Mesothelial cell of epicardium (in vitro differentiated cells): ENCODE measurements at regions not wholly inside any gene's neighbourhood (a gene's known extent, or its start where the extent isn't known, plus 50 kb on each side); places are given as distances from the start of the nearest gene placed in this dataset.

Source experiments
- DNase-seq, 2 experiments: peaks; one replicate each; pipeline ENCODE4 v3.0.0; 2021; ENCODE audit warnings: low spot score in 2 of 2; ENCODE audit not compliant: unreplicated experiment in 2 of 2
- H3K27ac Mint-ChIP-seq: 2 replicates; pipeline ENCODE4 v1.8.0; 2021; ENCODE audit warnings: mixed read lengths
- H3K27me3 Mint-ChIP-seq: 2 replicates; pipeline ENCODE4 v1.8.0; 2021; ENCODE audit warnings: low read depth, mixed read lengths
- H3K36me3 Mint-ChIP-seq: 2 replicates; pipeline ENCODE4 v1.8.0; 2021; ENCODE audit warnings: mixed read lengths
- H3K4me1 Mint-ChIP-seq: 2 replicates; pipeline ENCODE4 v1.8.0; 2021; ENCODE audit warnings: mixed read lengths
- H3K4me3 Mint-ChIP-seq: 2 replicates; pipeline ENCODE4 v1.8.0; 2021; ENCODE audit warnings: mild to moderate bottlenecking, moderate library complexity, mixed read lengths
- H3K9me3 Mint-ChIP-seq: 2 replicates; pipeline ENCODE4 v1.8.0; 2021; ENCODE audit warnings: mixed read lengths
- TF ChIP-seq, protein P1 (sequence below): fragments of 200-600 bp; sonication (generic); IDR thresholded peaks from one replicate; pipeline ENCODE4 v1.5.0; 2021; ENCODE audit warnings: antibody characterized with exemption; ENCODE audit not compliant: unreplicated experiment

DNA sequence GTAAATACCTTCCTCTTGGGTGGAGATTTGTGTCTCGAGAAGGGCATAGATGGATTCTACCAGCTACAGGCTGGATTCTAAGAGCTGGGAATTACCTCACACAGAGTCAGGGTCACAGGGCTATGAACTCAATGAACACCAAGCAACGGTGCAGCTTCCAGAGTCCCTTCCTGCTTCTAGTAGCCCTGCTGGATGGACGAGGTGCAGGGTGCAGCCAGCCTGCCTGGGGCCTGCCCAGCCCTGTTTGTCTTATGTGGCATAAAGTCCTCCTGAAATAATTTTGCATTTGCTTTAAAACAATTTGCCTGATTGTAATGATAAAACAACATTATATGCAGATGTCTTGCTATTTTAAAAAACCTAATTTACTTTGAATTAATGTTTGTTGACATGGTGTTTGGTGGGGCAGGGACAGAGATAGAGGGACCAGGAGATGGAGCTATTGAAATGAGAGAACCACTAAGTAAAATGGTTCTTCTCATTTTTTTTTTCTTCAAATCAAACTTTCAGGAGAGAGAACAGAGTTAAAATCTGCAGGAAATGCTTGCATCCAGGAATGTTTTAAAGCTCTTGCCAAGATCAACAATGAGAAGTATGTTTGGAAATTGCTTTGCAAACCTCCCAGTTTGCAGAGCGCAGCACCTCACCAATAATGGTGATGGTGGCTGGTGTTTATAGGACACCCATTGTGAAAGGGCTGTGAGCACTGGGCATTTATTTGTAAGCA, 305.4 kb upstream of the PODXL start:
- Mint-ChIP-seq H3K4me3 (no peak overlapping the region), H3K27ac (no peak overlapping the region)
- DNase-seq, result no peak

DNA sequence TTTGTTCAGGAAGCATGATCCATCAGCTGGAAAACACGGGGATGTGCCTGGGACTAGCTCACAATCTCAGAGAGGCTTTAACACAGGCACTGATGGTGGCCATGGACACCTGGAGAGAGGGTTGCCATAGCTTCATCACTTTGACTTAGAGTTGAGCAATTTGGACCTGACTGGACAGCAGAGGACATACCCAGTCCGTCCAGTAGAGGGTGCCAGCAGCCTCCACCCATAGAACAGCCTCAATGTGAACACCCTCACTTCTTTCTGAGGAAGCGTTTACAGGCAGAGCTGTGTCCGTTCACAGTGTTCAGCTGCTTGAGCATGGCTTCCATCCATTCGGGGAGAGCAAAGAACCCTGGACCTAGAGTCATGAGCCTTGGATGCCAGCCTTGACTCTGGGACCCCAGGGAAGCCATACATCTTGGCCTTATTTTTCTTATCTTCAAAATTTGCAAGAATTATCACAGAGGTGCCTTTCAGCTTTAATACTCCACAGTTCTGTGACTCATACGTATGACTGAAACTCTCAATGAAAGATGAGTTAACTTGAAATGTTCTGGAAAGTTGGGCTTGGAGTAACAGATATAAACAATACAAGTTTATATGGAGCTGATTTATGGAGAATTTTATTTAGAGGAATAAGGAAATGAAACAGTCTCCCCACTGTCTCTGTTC, 302.9 kb upstream of the PODXL start:
- H3K4me1 Mint-ChIP-seq, result peaks cover 16% of the 10 kb centered on the region
- TF ChIP-seq, protein P1, sequence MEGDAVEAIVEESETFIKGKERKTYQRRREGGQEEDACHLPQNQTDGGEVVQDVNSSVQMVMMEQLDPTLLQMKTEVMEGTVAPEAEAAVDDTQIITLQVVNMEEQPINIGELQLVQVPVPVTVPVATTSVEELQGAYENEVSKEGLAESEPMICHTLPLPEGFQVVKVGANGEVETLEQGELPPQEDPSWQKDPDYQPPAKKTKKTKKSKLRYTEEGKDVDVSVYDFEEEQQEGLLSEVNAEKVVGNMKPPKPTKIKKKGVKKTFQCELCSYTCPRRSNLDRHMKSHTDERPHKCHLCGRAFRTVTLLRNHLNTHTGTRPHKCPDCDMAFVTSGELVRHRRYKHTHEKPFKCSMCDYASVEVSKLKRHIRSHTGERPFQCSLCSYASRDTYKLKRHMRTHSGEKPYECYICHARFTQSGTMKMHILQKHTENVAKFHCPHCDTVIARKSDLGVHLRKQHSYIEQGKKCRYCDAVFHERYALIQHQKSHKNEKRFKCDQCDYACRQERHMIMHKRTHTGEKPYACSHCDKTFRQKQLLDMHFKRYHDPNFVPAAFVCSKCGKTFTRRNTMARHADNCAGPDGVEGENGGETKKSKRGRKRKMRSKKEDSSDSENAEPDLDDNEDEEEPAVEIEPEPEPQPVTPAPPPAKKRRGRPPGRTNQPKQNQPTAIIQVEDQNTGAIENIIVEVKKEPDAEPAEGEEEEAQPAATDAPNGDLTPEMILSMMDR, result peak; percentile 77
- no peak overlapping the region for H3K4me3 Mint-ChIP-seq
- peaks cover 9% of the 10 kb centered on the region for H3K9me3 Mint-ChIP-seq
- DNase-seq, result peak in 1 of 2 experiments; percentile 78
- no peaks in the 10 kb centered on the region for H3K36me3 Mint-ChIP-seq
- H3K27me3 Mint-ChIP-seq, result peaks cover 42% of the 10 kb centered on the region
- H3K27ac Mint-ChIP-seq, result no peak overlapping the region

More for the DNA sequence above, 305.4 kb upstream of the PODXL start:
- Mint-ChIP-seq H3K27me3 (peaks cover 37% of the 10 kb centered on the region), H3K9me3 (no peaks in the 10 kb centered on the region), H3K4me1 (peaks cover 16% of the 10 kb centered on the region), H3K36me3 (no peaks in the 10 kb centered on the region)
- TF ChIP-seq, protein P1, result no peak

DNA sequence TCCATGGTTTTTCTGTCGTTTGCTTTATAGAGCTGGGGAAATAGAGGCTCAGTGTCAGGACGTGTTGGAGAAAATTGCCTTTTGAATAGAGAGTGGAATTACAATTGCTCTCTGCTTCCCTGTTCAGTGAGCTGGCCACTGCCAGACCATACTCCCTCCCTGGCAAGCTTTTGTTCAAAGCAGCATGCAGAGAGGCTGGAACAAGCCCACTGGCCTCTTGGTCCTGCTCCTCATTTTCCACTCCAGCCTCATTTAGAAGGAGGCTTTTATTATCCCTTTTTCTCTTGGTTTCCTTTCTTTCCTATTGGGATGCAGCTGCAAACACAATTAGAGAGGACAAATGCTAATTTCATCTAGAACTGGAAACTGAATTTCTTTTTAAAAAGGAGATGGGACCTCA, 302.2 kb upstream of the PODXL start:
- Mint-ChIP-seq H3K27me3 (peaks cover 36% of the 10 kb centered on the region), H3K4me1 (peaks cover 16% of the 10 kb centered on the region), H3K9me3 (peaks cover 14% of the 10 kb centered on the region), H3K27ac (no peak overlapping the region), H3K4me3 (no peak overlapping the region), H3K36me3 (no peaks in the 10 kb centered on the region)
- TF ChIP-seq, protein P1, result no peak
- DNase-seq, result no peak

DNA sequence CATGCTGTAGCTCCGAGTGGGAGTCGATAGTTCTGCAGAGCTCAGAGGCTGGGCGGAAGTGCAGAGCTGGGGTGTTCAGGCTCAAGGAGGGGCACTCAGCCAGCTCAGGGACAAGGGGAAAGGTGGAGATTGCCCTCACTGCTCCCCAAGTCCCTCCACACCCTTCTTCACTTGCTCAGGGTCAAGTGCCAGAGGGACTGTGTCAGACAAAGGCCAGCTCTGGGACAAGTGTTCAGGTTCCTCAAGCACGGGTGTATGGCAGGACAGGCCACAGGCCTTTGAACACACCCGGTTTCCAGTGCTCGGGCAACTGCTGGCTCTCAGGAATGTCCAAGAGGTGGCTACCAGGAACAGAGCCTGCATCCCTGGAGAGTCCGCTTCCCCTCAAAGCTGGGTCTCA, 293.0 kb upstream of the PODXL start:
- TF ChIP-seq, protein P1, result no peak
- H3K36me3 Mint-ChIP-seq, result no peaks in the 10 kb centered on the region
- no peak overlapping the region for H3K27ac Mint-ChIP-seq
- peaks cover 18% of the 10 kb centered on the region for H3K27me3 Mint-ChIP-seq
- no peak overlapping the region for H3K4me3 Mint-ChIP-seq
- peaks cover 10% of the 10 kb centered on the region for H3K9me3 Mint-ChIP-seq
- H3K4me1 Mint-ChIP-seq, result peaks cover 28% of the 10 kb centered on the region
- DNase-seq, result no peak

DNA sequence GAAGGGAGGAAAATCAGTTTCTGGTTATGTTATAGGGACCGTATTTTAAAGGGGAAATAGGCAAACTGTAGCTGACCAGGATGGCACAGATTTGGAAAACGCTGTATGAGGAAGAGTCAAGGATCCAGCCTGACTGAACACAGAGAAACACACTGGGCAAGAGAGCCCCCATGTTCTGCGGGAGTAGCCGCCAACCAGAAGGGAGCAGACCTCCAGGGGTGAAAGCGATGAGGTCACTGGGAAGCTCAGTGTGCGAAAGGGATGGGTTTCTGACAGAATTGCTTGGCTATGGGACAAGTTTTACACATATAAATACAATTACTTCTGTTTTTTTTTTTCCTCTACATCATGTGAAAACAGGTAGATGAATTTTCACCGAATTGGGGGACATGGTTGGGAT, 291.6 kb upstream of the PODXL start:
- Mint-ChIP-seq H3K4me1 (peaks cover 37% of the 10 kb centered on the region), H3K27ac (no peak overlapping the region), H3K27me3 (peaks cover 21% of the 10 kb centered on the region), H3K9me3 (peaks cover 3% of the 10 kb centered on the region), H3K4me3 (no peak overlapping the region), H3K36me3 (no peaks in the 10 kb centered on the region)
- no peak for DNase-seq
- TF ChIP-seq, protein P1, result no peak
